ENCODE measurements at regions not wholly inside any gene's neighbourhood (a gene's known extent, or its start where the extent isn't known, plus 50 kb on each side); places are given as distances from the start of the nearest gene placed in this dataset.

DNA sequence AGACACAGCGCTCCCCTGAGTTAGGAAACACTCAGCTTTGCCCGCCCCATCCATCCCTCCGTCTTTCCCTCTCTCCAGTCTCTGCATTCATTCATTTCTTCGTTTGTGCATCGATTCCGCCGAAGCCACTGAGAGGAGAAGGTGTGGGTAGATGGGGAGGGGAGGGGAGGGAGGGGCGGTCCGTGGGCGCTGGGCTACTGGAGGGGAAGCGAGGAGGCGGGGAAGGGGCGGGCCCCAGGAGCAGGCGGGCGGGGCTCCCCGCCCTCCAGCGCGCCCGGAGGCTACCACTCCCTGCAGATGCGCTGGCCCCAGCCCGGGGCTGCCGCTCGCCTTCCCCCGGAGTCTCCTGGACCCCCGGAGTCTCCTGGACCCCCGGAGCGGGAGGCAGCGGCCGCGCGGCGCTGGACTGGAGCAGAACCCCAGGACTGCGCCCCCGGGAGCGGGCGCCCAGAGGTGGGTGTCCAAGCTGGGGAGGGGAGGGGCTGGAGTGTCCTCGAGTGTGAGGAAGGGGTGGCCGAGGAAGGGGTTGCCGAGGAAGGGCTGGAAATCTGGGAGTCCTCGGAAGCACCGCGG is 159.5 kb downstream of the C9orf152 start:
- Histone ChIP-seq H3K18ac (ENCODE audit: low read depth, low read length) (peak overlapping the region; percentile 84), H4K20me1 (ENCODE audit: insufficient read depth, low read length) (peaks cover 37% of the 10 kb centered on the region), H2BK15ac (ENCODE audit: low read depth, low read length) (peak overlapping the region; percentile 59; the same call in 2 of the 3 replicates), H4K8ac (ENCODE audit: low read depth in 2 of 2, low read length in 2 of 2) (peak overlapping the region; percentile 70 to 92), H3K4ac (ENCODE audit: low read depth, low read length) (peak overlapping the region; percentile 91), H3K27ac (ENCODE audit: insufficient read depth, low read length) (peak overlapping the region; percentile 88), H2BK120ac (ENCODE audit: low read depth, low read length) (peak overlapping the region; percentile 84), H3K9me1 (ENCODE audit: insufficient read depth, low read length) (peaks cover 10% of the 10 kb centered on the region), H3K79me1 (ENCODE audit: low read depth in 1 of 2, low read length in 2 of 2) (peaks cover 8 to 33% of the 10 kb centered on the region in 2 experiments), H2AK9ac (replicated peaks; ENCODE audit: low read depth, low read length, poor library complexity) (peak overlapping the region; percentile 100), H3K36me3 (ENCODE audit: control insufficient read depth, insufficient read depth, low read length) (peaks cover 1% of the 10 kb centered on the region; the same call in 1 of the 2 replicates), H2AK5ac (ENCODE audit: low read depth, low read length) (peak overlapping the region; percentile 94), H3K4me2 (ENCODE audit: low read depth, low read length) (peak overlapping the region; percentile 84), H4K5ac (ENCODE audit: low read depth, low read length) (peak overlapping the region; percentile 28; the same call in 1 of the 2 replicates), H2BK20ac (ENCODE audit: low read depth, low read length) (peak overlapping the region; percentile 64; the same call in 1 of the 2 replicates), H4K91ac (ENCODE audit: insufficient read depth, low read depth, low read length) (peak overlapping the region; percentile 85), H3K23ac (ENCODE audit: low read depth, low read length) (peak overlapping the region; percentile 98), H3K4me1 (ENCODE audit: control insufficient read depth, insufficient read depth, low read length) (peaks cover 9% of the 10 kb centered on the region), H3K4me3 (ENCODE audit: insufficient read depth, low read depth, low read length) (peak overlapping the region; percentile 71), H2BK5ac (ENCODE audit: low read depth, low read length, poor library complexity, severe bottlenecking) (peak overlapping the region; percentile 91), H3K27me3 (ENCODE audit: control insufficient read depth, insufficient read depth, low read length) (no peaks in the 10 kb centered on the region), H3K56ac (ENCODE audit: extremely low read depth, insufficient read depth, low read length) (peak overlapping the region; percentile 96), H3K9me3 (ENCODE audit: control insufficient read depth, insufficient read depth, low read length) (no peaks in the 10 kb centered on the region), H2AFZ (replicated peaks; ENCODE audit: low read length, poor library complexity) (peak overlapping the region; percentile 97), H3K9ac (ENCODE audit: low read depth, low read length) (peak overlapping the region; percentile 98), H3K14ac (replicated peaks; ENCODE audit: low read depth, low read length) (peak overlapping the region; percentile 99)
- POLR2A ChIA-PET (ENCODE audit: unreplicated experiment), result interaction anchor here (1.5 kb wide), 1 partner anchor 19 kb away, joined by 4 read pairs; no protein-coding TSS in a partner anchor
- peak; percentile 79 for DNase-seq
- intact Hi-C loops (cut with micrococcal nuclease) (loop anchor here (2.0 to 5.0 kb wide), 2 partner anchors 62 to 476 kb away; no protein-coding TSS in a partner anchor), in situ Hi-C loops (cut with MboI; ENCODE audit: low sequenced_read_pairs) (no loop called here), dilution Hi-C loops (cut with HindIII; ENCODE audit: low sequenced_read_pairs, unreplicated experiment) (no loop called here)
- CTCF ChIA-PET, result no interaction called here
- WGBS, 2 experiments (ENCODE audit: extremely low coverage in 2 of 2, insufficient read length in 1 of 2), result 0% methylated on average over 9 of the region's 42 CpGs; no CpG with 5 or more reads in 1 of the 2 experiments
- no TSS peak for BruUV-seq (replicated peaks)
- ATAC-seq (ENCODE audit: low read depth), result peak; percentile 91
- TF ChIP-seq CHD1 (IDR thresholded peaks at IDR 0.05; ENCODE audit: low read depth, low read length) (no peak), CEBPB (IDR thresholded peaks at IDR 0.05; ENCODE audit: low read depth, low read length) (no peak), MAZ (IDR thresholded peaks at IDR 0.05; ENCODE audit: borderline replicate concordance, low read depth, low read length) (peak; percentile 91), RAD21 (IDR thresholded peaks at IDR 0.05; ENCODE audit: low read length) (peak; percentile 9; the same call in 1 of the 2 replicates), MAFK (IDR thresholded peaks at IDR 0.05; ENCODE audit: low read depth, low read length) (no peak), RCOR1 (IDR thresholded peaks at IDR 0.05; ENCODE audit: insufficient replicate concordance, low read length) (no peak), NFE2L2 (IDR thresholded peaks at IDR 0.05; ENCODE audit: low read depth, low read length) (no peak), POLR2A (IDR thresholded peaks at IDR 0.05; ENCODE audit: low read depth, low read length) (peak; percentile 95), FOS (IDR thresholded peaks at IDR 0.05; ENCODE audit: low read depth, low read length) (no peak), SMC3 (IDR thresholded peaks at IDR 0.05; ENCODE audit: low read depth, low read length) (no peak), RFX5 (IDR thresholded peaks at IDR 0.05; ENCODE audit: low read depth, low read length) (no peak), BHLHE40 (IDR thresholded peaks at IDR 0.05; ENCODE audit: low read depth, low read length) (no peak)
- TF ChIP-seq, protein P1, sequence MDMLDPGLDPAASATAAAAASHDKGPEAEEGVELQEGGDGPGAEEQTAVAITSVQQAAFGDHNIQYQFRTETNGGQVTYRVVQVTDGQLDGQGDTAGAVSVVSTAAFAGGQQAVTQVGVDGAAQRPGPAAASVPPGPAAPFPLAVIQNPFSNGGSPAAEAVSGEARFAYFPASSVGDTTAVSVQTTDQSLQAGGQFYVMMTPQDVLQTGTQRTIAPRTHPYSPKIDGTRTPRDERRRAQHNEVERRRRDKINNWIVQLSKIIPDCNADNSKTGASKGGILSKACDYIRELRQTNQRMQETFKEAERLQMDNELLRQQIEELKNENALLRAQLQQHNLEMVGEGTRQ (IDR thresholded peaks at IDR 0.05; ENCODE audit: low read depth, low read length), result no peak
- TF ChIP-seq, protein P2, sequence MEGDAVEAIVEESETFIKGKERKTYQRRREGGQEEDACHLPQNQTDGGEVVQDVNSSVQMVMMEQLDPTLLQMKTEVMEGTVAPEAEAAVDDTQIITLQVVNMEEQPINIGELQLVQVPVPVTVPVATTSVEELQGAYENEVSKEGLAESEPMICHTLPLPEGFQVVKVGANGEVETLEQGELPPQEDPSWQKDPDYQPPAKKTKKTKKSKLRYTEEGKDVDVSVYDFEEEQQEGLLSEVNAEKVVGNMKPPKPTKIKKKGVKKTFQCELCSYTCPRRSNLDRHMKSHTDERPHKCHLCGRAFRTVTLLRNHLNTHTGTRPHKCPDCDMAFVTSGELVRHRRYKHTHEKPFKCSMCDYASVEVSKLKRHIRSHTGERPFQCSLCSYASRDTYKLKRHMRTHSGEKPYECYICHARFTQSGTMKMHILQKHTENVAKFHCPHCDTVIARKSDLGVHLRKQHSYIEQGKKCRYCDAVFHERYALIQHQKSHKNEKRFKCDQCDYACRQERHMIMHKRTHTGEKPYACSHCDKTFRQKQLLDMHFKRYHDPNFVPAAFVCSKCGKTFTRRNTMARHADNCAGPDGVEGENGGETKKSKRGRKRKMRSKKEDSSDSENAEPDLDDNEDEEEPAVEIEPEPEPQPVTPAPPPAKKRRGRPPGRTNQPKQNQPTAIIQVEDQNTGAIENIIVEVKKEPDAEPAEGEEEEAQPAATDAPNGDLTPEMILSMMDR (conservative IDR thresholded peaks at IDR 0.05; ENCODE audit: low read depth, low read length), result no peak
- TF ChIP-seq, protein P3, sequence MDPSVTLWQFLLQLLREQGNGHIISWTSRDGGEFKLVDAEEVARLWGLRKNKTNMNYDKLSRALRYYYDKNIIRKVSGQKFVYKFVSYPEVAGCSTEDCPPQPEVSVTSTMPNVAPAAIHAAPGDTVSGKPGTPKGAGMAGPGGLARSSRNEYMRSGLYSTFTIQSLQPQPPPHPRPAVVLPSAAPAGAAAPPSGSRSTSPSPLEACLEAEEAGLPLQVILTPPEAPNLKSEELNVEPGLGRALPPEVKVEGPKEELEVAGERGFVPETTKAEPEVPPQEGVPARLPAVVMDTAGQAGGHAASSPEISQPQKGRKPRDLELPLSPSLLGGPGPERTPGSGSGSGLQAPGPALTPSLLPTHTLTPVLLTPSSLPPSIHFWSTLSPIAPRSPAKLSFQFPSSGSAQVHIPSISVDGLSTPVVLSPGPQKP (IDR thresholded peaks at IDR 0.05; ENCODE audit: borderline replicate concordance, low read depth, low read length), result no peak

Data from IMR-90 (cell line).